Activated CD8-positive, alpha-beta memory T cell treated with anti-CD3 and anti-CD28 coated beads, Interleukin-2, amount 50 U/mL, for 1 hour (primary cell): ENCODE measurements at regions not wholly inside any gene's neighbourhood (a gene's known extent, or its start where the extent isn't known, plus 50 kb on each side); places are given as distances from the start of the nearest gene placed in this dataset.
A peak's percentile ranks its signal among the peaks of the same experiment; 100 is the strongest.
"Not testable (repeated sequence)": the region's sequence is repeated elsewhere in the genome, so short reads cannot be mapped to it uniquely, and the experiment has no call there.

Experiments
- DNase-seq: peaks from one replicate; pipeline ENCODE4 v3.0.0-alpha.2; 2020; ENCODE audit errors: extremely low read depth

GRCh38 chr10:62657244-62657835 lies 147.2 kb upstream of the ADO start:
- no peak for DNase-seq

GRCh38 chr10:62658516-62658915 lies 146.0 kb upstream of the ADO start:
- no peak for DNase-seq

DNA sequence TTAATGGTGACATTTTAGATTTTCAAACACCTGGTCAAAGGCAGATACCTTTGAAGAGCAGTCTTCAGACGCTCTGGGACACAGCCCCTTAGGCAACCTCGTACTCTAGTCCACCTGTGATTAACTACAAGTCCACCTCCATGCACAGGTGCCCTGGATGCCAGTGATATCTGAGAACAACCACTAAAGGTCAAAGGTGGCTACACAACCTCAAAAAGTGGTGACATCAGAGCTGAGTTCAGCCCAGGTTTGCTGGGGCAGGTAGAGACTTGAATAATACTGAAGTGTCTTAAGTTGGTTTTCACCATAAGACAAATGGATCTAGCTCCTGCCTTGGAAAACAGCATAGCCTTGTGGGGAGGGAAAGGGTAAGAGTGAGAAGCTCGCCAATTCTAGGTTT lies 143.4 kb upstream of the ADO start:
- DNase-seq = no peak

GRCh38 chr10:62662486-62662885 lies 142.0 kb upstream of the ADO start:
- DNase-seq = no peak

- DNase-seq = no peak
Observed at GRCh38 chr10:62665771-62666170, 138.7 kb upstream of the ADO start.

- no peak for DNase-seq
Observed at GRCh38 chr10:62666275-62666674, 138.2 kb upstream of the ADO start.

DNA sequence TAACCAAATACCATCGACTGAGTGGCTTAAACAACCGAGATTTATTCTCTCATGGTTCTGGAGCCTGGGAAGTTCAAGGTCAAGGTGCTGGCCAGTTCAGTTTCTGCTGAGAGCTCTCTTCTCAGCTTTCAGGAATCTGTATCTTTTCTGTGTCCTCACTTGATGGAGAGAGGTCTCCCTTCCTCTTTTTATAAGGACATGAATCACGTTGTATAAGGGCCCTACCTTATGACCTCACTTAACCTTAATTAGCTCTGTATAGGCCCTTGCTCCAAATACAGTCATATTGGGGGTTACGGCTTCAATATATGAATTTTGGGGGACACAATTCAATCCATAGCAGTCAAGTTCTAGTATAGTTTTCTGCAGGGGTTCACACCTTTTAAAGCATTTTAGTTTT lies 135.2 kb upstream of the ADO start:
- DNase-seq = no peak

DNA sequence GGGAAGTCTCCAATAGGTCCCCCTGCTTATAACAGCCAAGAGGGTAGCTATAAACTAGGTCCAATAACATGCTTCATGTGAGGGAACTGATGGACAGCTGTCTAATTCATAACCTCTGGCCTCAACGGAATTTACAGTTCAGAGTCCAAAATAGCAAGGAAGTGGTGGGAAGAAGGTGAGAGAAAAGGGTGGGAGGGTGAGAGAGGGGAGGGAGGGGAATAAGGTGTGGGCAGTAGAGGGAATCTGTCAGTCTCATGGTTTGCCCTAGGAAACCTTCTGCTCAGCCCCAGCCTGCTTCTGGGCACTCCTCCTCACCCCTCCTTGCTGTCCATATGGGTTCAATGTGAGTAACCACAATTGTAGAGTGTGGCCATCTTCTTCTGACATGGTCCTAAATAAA lies 133.4 kb upstream of the ADO start:
- no peak for DNase-seq

DNA sequence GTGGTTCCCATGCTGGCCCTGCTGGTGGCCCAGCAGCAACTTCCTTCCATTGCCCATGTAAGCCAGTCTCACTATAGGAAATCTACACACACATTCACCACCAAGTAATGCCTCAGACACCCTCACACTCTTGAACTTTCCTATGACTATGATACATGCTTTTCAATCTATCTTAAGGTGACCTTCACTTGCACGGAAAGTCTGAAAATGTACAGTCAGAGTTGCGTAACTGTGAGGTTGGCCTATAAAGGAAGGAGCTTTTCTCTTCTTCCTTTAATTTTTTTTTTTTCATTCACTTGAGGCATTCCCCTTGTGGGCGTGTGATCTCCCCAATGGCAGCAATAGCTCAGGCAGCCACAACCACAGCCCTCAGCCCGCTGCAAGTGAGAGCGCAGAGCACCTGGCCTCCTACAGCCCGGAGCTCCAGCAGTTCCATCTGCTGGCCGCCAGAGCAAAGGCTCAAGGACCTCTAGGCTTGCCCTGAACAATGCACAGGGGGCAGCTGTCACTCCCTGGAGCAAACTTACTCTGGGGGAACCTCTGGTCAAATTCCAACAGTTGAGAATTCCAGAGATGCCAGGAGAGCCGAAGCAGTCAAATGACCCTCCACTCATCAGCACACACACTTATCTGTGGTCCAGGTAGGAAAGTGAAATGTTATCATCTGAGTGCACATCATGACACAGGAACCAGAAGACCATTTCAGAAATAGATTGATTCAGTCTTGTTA lies 123.1 kb upstream of the ADO start:
- DNase-seq = peak; percentile 43

GRCh38 chr10:62684911-62685310 lies 119.6 kb upstream of the ADO start:
- DNase-seq = no peak

DNA sequence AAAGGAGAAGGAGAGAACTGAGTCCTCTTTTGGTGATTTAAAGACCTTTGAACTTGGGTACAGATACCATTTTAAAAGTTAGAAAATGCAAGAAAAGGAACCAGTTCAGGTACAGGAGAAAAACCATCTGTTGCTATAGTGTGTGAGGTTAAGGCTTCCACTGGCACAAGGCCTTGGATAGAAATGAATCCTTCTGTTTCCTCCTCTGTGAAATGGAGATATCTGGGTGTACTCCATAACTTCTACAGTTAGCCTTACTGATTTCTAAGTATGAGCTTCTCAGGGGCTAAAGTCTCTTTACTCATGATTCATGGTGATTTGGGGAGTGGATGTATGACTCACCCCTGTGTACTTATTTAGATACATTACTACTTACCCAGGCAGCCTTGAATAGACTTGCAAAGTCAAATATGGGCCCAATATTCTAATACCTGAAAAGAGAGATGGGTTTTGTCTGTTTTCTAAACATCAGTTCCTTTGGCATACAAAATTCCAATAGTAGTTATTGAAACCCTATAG lies 117.2 kb upstream of the ADO start:
- no peak for DNase-seq

DNA sequence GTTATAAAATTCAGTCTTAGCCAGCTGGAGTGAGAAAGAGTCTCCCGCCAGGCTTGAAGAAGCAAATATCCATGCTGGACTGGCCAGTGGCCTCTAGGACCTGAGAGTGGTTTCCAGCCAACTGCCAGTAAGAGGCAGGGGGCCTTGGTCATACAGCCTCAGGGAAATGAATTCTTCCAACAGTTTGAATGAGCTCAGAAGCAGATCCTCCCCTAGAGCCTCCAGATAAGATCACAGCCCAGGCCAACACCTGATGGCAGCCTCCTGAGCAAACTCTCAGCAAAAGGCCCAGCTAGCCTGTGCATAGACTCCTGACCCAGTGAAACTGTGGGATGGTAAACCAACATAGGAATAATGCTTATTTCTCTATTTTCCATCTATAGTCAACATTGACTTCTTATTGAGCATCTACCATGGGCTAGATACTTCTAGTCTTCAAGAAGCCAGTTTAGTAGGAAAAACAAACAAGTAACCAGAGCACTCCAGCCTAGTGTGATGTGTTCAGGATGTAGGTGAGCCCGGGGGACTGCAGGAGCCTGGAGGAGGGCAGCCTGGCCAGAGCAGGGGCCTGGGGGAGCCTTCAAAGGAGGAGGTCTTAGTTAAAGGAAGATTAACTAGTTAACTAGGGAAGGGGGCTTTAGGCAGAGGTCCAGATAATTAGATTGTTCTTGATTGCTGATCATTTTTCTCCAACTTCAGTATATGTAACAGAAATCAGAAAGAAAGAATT lies 115.4 kb upstream of the ADO start:
- no peak for DNase-seq

DNA sequence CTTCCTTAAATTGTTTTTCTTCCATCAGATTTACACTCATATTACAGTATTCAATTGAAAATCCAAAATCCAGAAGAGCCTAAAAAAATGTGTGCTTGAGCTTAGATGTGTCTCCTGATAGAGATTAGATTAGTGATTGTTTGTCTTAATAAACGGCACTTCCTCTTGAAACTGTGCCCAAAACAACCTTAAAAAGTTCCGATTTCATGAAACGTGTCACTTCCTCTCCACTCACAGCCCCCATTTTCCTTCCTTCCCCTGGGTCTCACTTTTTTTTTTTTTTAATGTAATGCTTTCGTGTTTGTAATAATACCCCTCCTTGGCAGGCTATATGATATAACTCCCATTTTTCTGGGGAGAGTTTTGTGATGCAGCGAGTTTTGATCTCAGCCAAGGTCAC lies 114.8 kb upstream of the ADO start:
- no peak for DNase-seq

- no peak for DNase-seq
Observed at GRCh38 chr10:62690703-62691102, 113.8 kb upstream of the ADO start.

DNA sequence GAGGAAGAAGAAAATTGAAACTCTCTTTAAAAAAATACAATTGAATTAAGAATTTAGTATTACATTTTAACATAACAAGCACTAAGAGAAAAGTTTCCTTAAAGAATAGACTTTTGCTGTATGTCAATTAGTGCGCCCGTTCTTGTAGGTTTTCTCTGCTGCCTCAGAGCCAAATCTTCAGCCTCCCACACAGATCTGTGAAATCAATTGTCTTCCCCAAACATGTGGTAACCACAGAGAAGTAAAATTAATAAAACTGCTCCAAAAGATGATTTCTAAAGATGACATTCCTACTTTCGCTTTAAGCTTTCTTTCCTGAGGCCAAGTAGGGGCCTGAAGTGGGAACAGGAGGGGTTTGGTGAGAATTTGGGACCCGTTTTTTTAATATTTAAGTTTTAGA lies 113.2 kb upstream of the ADO start:
- DNase-seq = no peak

GRCh38 chr10:62692085-62692484 lies 112.4 kb upstream of the ADO start:
- DNase-seq = no peak

- no peak for DNase-seq
Observed at GRCh38 chr10:62693306-62693705, 111.2 kb upstream of the ADO start.

GRCh38 chr10:62694537-62695126 lies 109.9 kb upstream of the ADO start:
- no peak for DNase-seq

DNA sequence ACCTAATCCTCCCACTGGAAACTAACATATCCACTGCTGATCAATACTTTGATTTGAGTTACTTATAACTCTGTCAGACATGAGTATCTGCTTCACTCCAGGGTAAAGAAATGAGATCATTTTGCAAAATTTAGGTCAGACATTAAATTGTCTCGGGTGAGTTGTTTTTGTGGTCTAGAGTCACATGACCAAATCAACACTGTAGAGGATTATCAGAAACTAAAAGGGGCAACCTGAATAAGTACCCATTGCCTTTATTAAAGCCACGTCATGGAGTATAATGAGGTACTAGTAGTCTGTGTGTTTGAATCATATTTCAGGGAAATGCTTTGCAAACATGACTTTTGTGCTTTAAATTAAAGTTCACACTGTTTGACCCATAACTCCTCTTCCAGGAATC lies 107.7 kb upstream of the ADO start:
- DNase-seq = no peak

- no peak for DNase-seq
Observed at GRCh38 chr10:62699148-62699547, 105.4 kb upstream of the ADO start.

GRCh38 chr10:62704121-62704520 lies 100.4 kb upstream of the ADO start:
- DNase-seq = not testable (repeated sequence)

GRCh38 chr10:62705789-62706188 lies 98.7 kb upstream of the ADO start:
- DNase-seq = no peak

DNA sequence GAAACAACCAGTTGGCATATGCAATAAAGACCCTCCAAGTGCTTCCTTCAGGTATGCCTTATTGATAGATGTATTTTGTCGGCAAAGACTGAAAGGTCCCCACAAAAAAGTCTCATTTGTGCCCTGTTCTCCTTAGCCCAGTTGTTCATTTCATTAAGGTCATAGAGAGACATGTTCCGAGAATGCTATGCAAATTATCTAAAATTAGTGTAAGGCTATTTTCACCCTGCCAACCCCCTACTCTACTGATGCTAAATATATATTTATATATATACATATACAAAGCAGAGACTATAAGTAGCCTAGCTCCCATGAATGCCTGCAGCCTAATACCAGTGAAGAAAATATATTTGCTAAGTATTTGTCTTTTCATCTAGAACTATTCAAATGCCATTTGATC lies 96.7 kb upstream of the ADO start:
- no peak for DNase-seq
